Stomach (tissue), 4 donors: ENCODE measurements at regions not wholly inside any gene's neighbourhood (a gene's known extent, or its start where the extent isn't known, plus 50 kb on each side); places are given as distances from the start of the nearest gene placed in this dataset.

Experiments used
- EP300 ChIP-seq: sonication (generic); formaldehyde crosslinking; IDR thresholded peaks from one replicate; pipeline ENCODE4 v1.6.1; 2017; ENCODE audit warnings: antibody characterized with exemption
- POLR2A ChIP-seq, 4 donors: fragments of 450-650 bp; IDR thresholded peaks; one replicate each; pipeline ENCODE4 v1.6.1; 2016; ENCODE audit warnings: antibody characterized with exemption in 4 of 4, control low read depth in 2 of 4, mild to moderate bottlenecking in 1 of 4, moderate library complexity in 1 of 4
- TF ChIP-seq, protein P1 (sequence below), 7 experiments: fragments of 450-650 bp in 4 of 7; fragments of 200-600 bp in 3 of 7; sonication (generic) in 3 of 7; IDR thresholded peaks; one replicate each; pipeline ENCODE4 v1.5.1; 2016 to 2019; ENCODE audit warnings: antibody characterized with exemption in 7 of 7, control low read depth in 2 of 7, mild to moderate bottlenecking in 1 of 7

DNA sequence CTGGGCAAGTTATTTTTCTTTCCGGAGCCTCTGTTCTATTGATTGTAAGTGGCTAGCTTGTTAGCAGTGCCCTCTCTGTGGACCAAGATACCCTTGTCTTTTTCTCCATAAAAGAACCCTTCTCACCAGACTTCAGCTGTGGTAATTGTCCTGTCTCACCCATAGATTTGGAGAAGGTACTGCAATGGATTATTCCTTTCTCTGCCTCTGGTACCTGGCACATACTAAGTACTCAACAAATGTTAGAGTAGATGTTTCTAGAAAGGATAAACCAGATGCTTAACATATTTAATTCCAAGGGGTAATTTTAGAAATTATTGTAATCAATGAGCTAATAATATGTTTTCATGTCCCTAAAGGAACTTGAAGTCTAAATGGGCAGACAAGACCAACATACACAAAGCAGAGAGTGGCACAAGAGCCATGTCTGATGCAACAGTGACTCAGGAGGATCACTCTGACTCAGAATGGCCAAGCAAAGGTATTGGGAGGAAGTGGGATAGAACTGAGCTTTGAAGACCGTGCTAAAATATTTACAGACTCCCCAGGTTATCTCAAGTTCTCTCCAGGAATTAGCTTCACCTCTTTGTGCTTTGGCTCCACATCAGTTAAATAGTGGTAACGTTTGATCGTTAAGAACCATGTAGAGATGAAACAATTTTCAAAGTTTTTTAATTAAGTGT lies 129.7 kb upstream of the OSR1 start:
- no peak for TF ChIP-seq POLR2A (IDR thresholded peaks at IDR 0.05)
- TF ChIP-seq, protein P1, sequence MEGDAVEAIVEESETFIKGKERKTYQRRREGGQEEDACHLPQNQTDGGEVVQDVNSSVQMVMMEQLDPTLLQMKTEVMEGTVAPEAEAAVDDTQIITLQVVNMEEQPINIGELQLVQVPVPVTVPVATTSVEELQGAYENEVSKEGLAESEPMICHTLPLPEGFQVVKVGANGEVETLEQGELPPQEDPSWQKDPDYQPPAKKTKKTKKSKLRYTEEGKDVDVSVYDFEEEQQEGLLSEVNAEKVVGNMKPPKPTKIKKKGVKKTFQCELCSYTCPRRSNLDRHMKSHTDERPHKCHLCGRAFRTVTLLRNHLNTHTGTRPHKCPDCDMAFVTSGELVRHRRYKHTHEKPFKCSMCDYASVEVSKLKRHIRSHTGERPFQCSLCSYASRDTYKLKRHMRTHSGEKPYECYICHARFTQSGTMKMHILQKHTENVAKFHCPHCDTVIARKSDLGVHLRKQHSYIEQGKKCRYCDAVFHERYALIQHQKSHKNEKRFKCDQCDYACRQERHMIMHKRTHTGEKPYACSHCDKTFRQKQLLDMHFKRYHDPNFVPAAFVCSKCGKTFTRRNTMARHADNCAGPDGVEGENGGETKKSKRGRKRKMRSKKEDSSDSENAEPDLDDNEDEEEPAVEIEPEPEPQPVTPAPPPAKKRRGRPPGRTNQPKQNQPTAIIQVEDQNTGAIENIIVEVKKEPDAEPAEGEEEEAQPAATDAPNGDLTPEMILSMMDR (IDR thresholded peaks at IDR 0.05) = no peak
- no peak for TF ChIP-seq EP300
